Hematopoietic multipotent progenitor cell (in vitro differentiated cells): ENCODE measurements at regions not wholly inside any gene's neighbourhood (a gene's known extent, or its start where the extent isn't known, plus 50 kb on each side); places are given as distances from the start of the nearest gene placed in this dataset.
"Not testable (repeated sequence)": the region's sequence is repeated elsewhere in the genome, so short reads cannot be mapped to it uniquely, and the experiment has no call there.

ENCODE experiments used
- DNase-seq, 3 donors: peaks; one replicate each; pipeline ENCODE4 v3.0.0-alpha.2; 2011 to 2015; ENCODE audit warnings: low read depth in 2 of 3, low spot score in 2 of 3

- no peak for DNase-seq
Observed at GRCh38 chr9:86508208-86508903, 154.1 kb upstream of the TUT7 start.

DNA sequence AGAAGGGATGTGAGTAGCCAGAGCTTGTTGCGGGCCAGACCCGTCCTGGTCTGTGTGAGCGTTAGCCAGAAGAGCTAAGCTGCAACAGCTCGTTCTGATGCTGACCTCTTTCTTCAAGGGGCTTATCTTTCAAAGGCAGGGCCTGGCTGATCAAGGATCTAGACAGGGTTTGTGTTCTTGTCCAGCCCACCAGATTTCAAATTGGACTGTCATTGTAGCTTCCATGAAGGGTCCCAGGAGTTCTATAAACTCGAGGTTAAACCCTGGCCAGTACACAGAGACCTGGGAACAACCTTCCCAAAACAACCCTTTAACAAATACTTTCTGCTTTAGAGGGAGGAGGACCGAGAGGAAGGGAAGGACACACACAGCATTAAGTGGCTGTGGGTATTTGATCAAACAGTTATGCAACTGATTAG, 153.0 kb upstream of the TUT7 start:
- DNase-seq, result no peak

GRCh38 chr9:86503942-86504341, 149.7 kb upstream of the TUT7 start:
- DNase-seq, result no peak

DNA sequence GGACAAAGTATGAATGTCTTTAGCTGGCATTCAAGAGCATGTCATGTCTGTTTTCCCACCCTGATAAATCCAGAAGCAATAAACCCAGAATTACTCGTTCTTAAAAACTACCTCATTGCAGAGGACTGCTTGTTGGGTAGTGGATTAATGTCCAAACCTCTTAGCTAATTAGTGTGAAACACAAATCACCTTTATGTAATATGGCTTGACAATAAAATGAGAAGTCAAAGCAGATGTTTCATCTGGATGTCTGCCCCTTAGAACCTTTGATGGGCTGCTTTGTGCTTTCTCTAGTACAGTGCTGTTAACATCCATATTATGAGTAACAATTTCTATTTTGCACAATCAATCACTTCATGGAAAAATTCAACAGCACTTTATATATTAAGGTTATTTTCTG, 149.1 kb upstream of the TUT7 start:
- no peak for DNase-seq

GRCh38 chr9:86500667-86501435, 146.6 kb upstream of the TUT7 start:
- no peak for DNase-seq

DNA sequence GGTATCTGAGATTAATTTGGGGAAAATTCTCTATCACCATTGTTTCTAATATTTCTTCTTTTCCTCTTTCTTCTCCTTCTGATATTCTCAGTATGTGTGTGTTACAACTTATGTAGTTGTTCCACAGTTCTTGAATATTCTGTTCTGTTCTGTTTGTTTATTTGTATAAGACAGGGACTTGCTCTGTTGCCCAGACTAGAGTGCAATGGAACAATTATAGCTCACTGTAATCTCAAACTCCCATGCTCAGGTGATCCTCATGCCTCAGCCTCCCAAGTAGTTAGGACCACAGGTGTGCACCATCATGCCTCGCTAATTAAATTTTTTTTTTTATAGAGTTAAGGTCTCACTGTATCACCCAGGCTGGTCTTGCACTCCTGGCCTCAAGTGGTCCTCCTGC, 145.8 kb upstream of the TUT7 start:
- no peak for DNase-seq

GRCh38 chr9:86494644-86495111, 140.5 kb upstream of the TUT7 start:
- no peak for DNase-seq

DNA sequence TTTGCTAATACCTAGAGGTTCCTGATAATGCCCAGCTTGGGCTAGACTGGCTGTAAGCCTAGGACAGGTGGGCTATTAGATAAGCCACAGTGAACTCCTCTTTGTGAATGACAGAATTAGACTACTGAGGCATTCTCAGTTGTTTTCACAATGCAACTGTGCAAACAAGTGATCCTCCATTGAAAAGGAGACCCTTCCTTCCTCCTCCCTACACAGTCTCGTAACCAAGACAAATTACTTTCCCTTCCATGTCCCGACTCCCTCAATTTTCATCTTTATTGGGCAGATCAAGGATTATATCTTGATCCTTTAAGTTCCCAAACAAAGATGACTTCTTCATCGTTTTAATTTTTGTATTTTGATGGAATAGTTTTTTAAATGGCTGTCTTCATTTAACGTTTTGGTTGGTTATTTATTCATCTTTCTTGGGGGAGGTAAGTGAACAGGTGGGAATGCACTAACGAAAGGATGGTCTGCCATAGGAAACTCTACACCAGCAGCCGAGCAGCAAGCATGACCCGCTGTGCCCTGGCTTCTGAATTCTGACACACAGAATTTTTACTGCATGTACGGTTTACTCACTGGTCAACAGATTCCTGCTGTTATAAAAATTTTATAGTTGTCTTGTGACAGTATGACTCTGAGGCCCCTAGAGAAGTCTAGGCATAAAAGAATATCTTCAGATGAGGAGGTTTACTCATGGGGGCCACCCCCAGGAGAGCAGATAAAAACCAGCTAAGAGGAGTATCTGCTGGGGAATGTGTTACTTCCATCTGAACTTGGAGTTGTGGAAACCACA, 137.5 kb upstream of the TUT7 start:
- no peak for DNase-seq

GRCh38 chr9:86488794-86489193, 134.6 kb upstream of the TUT7 start:
- DNase-seq, result no peak

DNA sequence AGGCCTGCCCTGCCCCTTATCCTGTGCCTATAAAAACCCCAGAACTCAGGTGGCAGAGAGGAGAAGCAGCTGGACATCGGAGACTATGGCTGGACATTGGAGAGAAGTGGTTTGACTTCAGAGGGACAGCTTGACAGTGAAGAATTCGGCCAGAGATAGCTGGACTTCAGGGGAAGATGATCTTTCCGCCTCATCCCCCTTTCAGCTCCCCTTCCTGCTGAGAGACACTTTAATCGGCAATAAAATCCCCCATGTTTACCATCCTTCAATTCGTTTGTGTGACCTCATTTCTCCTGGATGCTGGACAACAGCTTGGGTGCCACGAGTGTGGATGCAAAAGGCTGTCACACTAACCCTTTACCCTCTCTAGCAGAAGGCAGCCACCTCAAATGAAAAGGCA, 134.1 kb upstream of the TUT7 start:
- DNase-seq, result no peak

DNA sequence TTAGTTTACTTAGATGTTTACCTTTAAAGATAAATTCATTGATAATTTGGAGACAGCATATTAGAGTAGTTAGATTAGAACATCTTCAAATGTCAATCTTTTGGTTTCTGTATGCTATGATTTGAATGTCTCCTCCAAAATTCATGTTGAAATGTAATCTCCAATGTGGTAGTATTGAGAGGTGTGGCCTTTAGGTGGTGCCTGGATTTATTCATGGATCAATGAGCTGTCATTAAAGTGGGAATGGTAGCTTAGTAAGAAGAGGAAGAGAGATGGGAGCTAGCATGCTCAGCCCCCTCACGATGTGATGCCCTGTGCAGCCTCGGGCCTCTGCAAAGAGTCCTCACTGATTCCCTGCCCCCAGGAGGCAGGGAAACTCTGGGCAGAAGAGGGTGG, 133.6 kb upstream of the TUT7 start:
- DNase-seq, result no peak

- peak in 2 of 3 donors; percentile 10 to 61 for DNase-seq
Observed at GRCh38 chr9:86486891-86487837, 133.0 kb upstream of the TUT7 start.

- DNase-seq, result no peak
Observed at GRCh38 chr9:86485359-86485758, 131.1 kb upstream of the TUT7 start.

GRCh38 chr9:86483496-86483895, 129.3 kb upstream of the TUT7 start:
- DNase-seq, result no peak

DNA sequence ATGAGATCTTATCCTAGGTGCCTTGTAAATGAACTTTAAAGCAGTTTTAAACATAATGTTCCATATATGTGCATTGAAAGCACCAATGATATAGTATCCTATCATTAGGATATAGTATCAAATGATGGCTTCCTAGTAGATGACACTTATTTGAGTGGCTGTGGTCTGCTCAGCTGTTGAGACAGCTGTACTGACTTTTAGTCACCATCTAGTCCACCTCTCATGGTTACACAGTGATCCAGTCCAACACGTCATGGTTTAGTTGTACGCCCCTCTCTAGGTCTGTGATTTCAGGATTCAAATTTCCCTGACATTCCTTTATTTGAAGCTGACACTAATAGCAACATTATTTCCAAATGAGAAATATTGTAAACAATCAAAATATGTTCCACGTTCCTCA, 127.3 kb upstream of the TUT7 start:
- DNase-seq, result no peak

GRCh38 chr9:86475255-86475654, 121.0 kb upstream of the TUT7 start:
- not testable (repeated sequence) for DNase-seq

GRCh38 chr9:86471171-86471815, 117.1 kb upstream of the TUT7 start:
- DNase-seq, result no peak

DNA sequence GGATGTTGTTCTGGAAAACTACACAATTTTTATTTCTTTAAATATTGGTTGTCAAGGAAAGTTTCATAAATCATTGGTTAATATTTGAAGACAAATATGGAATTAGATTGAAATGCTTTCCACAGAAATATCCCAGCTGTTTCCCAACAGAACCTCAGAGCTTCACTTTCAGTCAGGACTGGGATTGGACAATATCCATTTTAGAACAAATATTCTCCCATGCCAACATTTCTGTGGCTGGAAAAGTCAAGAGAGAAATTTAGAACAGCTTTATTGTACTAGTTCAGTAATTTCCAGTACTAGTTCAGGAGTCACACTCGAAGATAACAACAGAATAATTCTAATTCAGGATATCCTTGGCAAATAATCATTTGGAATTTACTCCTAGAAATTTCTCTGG, 116.1 kb upstream of the TUT7 start:
- no peak for DNase-seq

DNA sequence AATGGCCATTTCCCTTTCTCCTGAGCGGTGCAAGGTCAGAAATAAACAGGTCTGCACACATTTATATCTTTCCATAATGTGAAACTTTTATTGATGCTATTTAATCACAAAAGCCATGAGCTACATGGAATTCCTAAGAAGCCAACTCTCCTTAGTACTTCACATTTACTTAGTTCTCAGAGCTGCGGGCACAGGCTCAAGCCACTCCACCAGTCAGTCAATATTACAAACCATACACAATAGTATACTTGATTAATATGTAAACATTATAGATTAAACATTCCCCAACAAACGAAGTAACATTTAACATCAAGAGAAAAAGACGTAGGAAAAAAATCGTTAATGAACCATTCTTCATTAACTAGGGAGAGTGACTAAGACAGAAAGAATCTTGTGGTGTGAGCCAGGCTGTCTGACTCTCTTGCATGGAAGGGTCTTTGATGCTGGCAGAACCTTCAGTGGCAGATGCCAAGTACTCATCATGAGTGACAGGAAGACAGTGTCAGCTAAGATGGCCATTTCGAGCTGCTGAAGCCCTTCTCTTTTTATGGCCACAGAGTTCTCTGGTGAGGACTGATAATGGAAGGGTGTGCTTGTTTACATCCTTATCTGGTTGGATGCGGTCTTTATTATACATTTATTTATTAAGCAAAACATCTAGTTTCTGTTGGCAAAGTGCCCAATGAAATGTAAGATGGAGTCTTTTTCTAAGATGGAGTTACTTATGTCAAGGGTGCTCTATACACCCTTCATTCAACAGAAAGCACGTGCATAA, 115.5 kb upstream of the TUT7 start:
- peak in 1 of 3 donors; percentile 6 for DNase-seq
